Head of caudate nucleus (tissue), 42 donors: ENCODE measurements at regions not wholly inside any gene's neighbourhood (a gene's known extent, or its start where the extent isn't known, plus 50 kb on each side); places are given as distances from the start of the nearest gene placed in this dataset.
"Not testable (repeated sequence)": the region's sequence is repeated elsewhere in the genome, so short reads cannot be mapped to it uniquely, and the experiment has no call there.

Source experiments
- DNase-seq, 42 donors: peaks; one replicate each; pipeline versions ENCODE4 v3.0.0 to v3.0.0-alpha.2; 2020 to 2021; ENCODE audit warnings: mixed read lengths in 7 of 42
- intact Hi-C: fragments of 100-400 bp; cut with DNase I; formaldehyde crosslinking; loops from one replicate; pipeline ENCODE4 v1.15.0; 2022

GRCh38 chr13:73835138-73835721, 299.0 kb downstream of the KLF12 start:
- intact Hi-C loops: loop anchor here (10.0 kb wide), 1 partner anchor 1400 kb away; no protein-coding TSS in a partner anchor
- no peak for DNase-seq

DNA sequence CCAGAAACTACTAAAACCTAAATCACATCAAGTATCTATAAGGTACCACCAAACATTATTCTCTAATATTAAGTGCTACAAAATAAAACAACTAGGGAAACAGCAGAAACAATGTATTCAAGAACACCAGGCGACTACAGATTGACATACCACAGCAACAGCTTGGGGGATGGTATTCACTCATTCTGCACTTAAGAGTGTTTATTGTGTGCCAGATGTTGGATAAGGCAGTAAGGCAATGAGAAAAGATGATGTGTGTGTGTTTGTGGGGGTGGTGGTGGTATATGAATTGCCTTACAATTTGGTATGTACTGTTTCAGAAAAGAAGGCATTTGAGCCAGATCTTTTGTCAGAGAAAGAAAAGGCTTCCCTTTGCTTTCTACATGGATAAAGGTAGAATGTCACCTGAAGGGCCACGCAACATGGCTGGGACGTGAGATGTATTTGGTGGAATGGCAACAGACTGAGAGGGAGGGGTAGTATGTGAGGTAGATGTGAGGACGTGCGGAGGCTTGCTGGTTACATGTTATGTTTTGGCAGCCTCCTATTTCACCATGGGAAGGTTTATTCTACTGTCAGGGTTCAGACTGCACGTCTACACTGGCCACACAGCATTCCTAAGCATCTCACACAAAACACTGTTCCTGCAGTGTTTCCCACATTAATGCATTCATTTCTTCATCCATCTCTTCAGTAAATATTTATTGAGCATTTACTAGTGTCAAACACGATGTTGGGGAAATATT, 300.7 kb downstream of the KLF12 start:
- no peak for DNase-seq
- intact Hi-C loops: loop anchor here (10.0 kb wide), 1 partner anchor 1401 kb away; no protein-coding TSS in a partner anchor

DNA sequence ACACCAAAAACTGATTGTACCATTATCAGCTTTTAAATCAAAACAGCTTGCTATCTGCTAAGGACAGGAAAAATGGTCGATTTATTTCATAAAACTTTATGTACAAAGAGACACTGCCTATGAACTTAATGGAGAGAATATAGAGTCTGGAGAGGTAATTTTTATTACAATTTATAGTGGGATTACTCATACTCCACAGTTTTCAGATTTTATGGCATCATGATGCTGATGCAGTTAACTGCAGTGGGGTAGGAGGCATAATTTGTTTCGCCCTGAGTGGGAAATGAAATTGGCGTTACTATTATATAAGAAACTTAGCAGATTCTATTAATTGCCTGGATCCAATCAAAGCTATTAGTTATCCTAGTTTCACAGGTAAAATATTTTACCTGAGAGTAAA, 301.4 kb downstream of the KLF12 start:
- intact Hi-C loops: loop anchor here (10.0 kb wide), 1 partner anchor 1402 kb away; no protein-coding TSS in a partner anchor
- no peak for DNase-seq

DNA sequence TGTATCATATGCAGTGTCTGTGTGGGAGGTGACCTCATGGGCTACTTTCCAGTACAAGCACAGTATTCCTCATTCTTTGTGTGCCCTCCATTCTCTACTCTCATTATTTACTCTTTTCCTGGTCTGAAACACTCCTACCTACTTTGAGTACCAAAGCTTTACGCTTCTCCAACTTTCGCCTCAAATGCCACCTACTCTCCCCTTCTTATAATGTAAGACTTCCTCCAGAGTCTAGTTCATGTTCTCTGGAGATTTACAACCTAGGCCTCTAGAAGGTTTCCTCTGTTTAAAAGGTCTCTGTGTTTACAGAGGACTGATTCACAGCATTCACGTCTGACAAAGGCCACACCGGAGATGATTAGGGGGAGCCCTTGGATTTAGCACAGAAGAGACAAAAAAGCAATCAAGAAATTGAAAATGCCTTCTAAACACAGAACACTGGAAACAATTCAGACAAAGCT, 302.0 kb downstream of the KLF12 start:
- intact Hi-C loops: loop anchor here (10.0 kb wide), 1 partner anchor 1403 kb away; no protein-coding TSS in a partner anchor

DNA sequence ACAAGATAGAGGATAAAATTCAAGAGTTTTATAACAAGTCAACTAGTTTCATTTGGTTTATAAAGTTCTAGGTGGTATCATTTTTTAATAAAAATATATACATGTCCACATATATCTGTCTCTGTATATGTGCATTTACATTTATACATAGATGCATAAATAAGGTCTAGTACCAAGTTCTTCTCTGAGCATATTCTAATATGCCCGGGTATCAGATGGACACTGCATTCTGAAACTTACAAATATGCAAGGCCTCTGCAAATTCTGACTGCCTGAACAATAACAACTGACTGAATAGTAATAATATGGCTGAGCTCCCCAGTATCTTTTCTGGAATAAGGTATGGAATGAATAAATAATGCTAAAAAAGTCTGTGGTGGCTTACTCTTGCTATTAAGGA, 304.8 kb downstream of the KLF12 start:
- intact Hi-C loops: no loop called here
- DNase-seq: no peak

More for the DNA sequence above, 302.0 kb downstream of the KLF12 start:
- DNase-seq: no peak

GRCh38 chr13:73828811-73829210, 305.4 kb downstream of the KLF12 start:
- DNase-seq: no peak
- intact Hi-C loops: no loop called here

DNA sequence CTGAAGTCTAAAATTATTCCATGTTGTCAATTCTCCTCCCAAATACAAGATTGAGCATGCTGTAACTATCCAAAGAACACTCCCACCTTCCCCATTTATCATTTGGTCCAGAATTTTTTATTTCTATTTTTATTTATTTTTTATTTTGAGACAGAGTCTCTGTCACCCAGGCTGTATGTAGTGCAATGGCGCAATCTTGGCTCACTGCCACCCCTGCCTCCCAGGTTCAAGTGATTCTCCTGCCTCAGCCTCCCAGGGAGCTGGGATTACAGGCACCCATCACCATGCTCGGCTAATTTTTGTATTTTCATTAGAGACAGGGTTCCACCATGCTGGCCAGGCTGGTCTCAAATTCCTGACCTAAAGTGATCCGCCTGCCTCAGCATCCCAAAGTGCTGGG, 306.8 kb downstream of the KLF12 start:
- DNase-seq: peak in 1 of 42 donors; percentile 33
- intact Hi-C loops: no loop called here

DNA sequence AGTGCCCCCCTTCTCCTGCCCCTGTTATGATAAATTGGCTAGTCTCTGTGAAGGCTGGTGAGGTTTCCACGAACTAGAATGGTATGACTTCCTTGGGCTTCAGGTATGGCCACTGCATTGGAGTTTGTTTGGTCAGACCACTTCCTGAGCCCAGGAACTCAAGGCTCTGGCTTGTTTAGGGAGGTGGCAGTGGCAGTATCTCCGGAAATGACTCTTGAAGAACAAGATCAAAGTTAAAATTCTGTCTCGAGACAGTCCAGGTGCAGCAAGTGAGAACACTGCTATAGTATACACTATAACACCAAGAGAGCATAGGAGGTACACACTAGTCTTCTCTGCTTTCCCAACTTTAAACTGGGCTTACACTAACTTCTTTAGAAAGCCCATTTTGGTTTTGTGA, 309.1 kb downstream of the KLF12 start:
- intact Hi-C loops: no loop called here

GRCh38 chr13:73822668-73823592, 311.3 kb downstream of the KLF12 start:
- no peak for DNase-seq
- intact Hi-C loops: no loop called here

More for the DNA sequence above, 309.1 kb downstream of the KLF12 start:
- no peak for DNase-seq

GRCh38 chr13:73820688-73821087, 313.5 kb downstream of the KLF12 start:
- intact Hi-C loops: no loop called here

GRCh38 chr13:73820285-73820684, 313.9 kb downstream of the KLF12 start:
- intact Hi-C loops: no loop called here
- DNase-seq: no peak

More at GRCh38 chr13:73820688-73821087, 313.5 kb downstream of the KLF12 start:
- no peak for DNase-seq

DNA sequence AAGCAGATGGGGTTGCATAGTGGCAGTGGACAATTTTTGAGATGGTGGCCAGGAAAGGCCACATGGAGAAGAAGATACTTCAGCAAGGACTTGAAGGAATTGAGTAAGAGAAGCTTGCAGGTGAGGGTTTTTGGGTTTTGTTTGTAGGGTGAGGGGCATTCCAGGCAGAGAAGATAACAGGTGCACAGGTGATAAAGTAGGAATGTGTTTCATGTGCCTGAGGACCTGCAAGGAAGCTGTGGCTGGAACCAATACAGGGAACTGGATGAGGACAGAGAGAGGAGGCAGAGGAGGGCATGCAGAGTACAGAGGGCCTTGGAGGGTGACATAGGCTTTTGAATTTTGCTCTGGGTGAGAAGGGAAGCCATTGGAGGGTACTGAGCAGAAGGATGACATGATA, 314.5 kb downstream of the KLF12 start:
- intact Hi-C loops: no loop called here
- no peak for DNase-seq

DNA sequence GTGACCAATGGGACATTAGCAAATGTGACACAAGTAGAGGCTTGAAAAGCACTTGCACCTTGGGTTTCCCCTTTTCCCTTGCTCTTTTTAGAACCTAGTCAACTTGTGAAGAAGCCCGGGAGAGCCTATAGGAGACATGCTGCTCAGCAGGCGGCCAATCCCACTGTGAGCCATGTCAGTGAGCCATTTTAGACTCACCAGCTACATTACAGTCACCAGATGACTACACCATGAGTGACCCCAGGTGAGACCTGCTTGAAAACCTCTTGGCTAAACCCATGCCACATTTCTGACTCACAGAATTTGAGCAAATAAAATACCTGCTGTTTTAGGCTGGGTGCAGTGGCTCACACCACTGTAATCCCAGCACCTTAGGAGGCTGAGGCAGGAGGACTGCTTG, 317.5 kb downstream of the KLF12 start:
- DNase-seq: no peak
- intact Hi-C loops: no loop called here

DNA sequence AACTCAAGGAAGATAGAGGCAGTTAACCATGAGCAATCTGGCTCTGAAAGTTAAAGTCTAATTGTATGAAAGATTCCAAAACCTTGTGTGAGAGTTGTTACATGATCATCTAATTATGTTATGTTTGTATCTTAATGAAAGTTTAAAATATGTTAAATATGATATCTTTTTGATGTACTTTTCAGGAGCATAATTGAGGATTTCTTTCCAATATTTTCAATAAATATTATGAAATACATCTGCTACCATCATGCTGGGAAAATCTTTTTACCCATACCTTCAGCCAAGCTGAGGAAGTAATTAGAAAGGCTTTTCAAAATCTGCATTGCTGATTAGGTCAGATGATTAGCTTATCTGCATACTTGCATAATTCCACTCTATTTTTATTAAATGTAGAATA, 318.4 kb downstream of the KLF12 start:
- intact Hi-C loops: no loop called here
- no peak for DNase-seq

GRCh38 chr13:73810647-73811046, 323.6 kb downstream of the KLF12 start:
- DNase-seq: no peak
- intact Hi-C loops: no loop called here

DNA sequence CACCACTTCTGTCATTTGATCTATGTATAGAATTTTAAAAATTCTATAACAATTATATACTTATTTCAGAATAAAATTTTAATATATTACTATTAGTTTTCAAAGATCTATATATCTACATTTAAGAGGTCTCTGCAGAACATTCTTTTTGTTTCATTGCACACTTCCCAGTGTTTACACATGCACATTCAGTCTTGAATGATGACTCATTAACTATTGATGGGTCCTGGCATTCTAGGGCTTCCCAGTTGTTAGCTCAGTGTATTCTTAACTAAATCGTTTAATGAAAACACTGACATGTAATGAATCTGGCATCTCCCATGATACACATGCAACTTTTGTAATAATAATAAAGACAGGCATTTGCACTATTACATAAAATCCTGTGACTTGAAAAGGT, 324.6 kb downstream of the KLF12 start:
- intact Hi-C loops: no loop called here
- no peak for DNase-seq

DNA sequence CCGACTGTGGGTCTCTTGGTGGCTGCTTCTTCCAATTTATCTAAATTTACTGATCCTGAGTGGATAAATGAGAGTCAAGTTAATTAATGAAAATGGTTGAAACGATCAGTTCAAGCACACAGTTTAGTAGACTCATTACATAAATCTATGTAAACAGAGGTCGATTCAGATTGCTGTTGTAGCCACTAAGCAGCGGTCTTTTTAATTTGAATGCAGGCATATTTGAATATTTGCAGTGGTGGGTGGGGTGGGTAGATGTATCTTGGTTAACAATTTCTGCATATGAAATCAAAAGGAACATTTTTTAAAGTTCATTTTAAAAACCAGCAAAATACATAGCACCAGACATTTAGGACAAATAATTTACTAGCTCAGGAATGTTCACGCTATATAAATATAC, 325.9 kb downstream of the KLF12 start:
- intact Hi-C loops: no loop called here
- DNase-seq: no peak

DNA sequence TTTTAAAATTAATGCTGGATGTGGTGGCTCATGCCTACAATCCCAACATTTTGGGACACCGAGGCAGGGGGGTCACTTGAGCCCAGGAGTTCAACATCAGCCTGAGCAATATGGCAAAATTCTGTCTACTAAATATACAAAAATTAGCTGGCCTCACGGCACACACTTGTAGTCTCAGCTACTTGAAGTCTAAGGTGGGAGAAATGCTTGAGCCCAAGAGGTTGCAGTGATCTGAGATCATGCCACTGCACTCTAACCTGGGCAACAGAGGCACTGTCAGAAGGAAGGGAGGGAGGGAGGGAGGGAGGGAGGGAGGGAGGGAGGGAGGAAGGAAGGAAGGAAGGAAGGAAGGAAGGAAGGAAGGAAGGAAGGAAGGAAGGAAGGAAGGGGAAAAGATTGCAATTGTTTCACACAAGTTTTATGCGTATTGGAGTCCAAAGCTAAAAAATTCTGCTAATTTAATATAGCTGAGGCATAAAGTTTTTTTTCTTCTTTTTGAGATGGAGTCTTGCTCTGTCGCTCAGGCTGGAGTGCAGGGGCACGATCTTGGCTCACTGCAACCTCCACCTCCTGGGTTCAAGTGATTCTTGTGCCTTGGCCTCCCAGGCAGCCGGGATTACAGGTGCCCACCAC, 328.8 kb downstream of the KLF12 start:
- not testable (repeated sequence) for DNase-seq

DNA sequence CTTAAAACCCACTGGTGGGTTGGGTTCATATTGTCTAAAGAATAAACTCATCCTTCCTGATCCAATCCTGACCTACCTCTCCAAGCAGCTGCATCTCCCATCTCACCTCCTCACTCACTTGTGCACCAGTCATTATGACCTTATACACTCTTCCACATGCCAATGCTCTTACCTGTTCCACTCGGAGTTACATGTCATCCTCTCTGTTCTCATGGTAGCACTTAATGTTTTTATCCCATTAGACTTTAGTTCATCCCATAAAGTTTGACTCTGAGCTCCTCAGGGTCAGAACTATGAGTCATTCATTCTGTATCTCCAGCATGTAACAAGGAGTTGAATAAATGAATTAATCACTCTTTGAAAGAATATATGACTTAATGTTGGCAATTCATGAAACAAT, 330.2 kb downstream of the KLF12 start:
- intact Hi-C loops: no loop called here
- DNase-seq: no peak

More for the DNA sequence above, 328.8 kb downstream of the KLF12 start:
- intact Hi-C loops: not testable (repeated sequence)
